Spinal cord (tissue), 9 donors: ENCODE measurements at regions not wholly inside any gene's neighbourhood (a gene's known extent, or its start where the extent isn't known, plus 50 kb on each side); places are given as distances from the start of the nearest gene placed in this dataset.

Source experiments
- DNase-seq, 6 donors: peaks; one replicate each; pipeline versions ENCODE4 v3.0.0 to v3.0.0-alpha.2; 2013 to 2015; ENCODE audit warnings: low spot score in 6 of 6, low read depth in 4 of 6
- H3K27ac ChIP-seq: one replicate; pipeline ENCODE4 v1.5.1; 2013; ENCODE audit warnings: low read depth, low read length, control low read depth
- H3K27me3 ChIP-seq: one replicate; pipeline ENCODE4 v1.6.1; 2013; ENCODE audit warnings: low read length; ENCODE audit not compliant: control insufficient read depth, insufficient read depth
- H3K36me3 ChIP-seq: one replicate; pipeline ENCODE4 v1.6.1; 2013; ENCODE audit warnings: low read length; ENCODE audit not compliant: control insufficient read depth, insufficient read depth
- H3K4me1 ChIP-seq: one replicate; pipeline ENCODE4 v1.6.1; 2013; ENCODE audit warnings: low read length; ENCODE audit not compliant: control insufficient read depth, insufficient read depth
- H3K4me3 ChIP-seq: one replicate; pipeline ENCODE4 v1.5.1; 2013; ENCODE audit warnings: low read depth, low read length, control low read depth
- H3K9me3 ChIP-seq: one replicate; pipeline ENCODE4 v1.6.1; 2013; ENCODE audit warnings: low read length; ENCODE audit not compliant: control insufficient read depth, insufficient read depth
- WGBS: methylation state at CpG from one replicate; pipeline ENCODE4 v1.1.5; 2013; ENCODE audit warnings: missing lambda C conversion rate; ENCODE audit not compliant: insufficient coverage; 5-methylcytosine and 5-hydroxymethylcytosine counted together
- donor health status: healthy.

DNA sequence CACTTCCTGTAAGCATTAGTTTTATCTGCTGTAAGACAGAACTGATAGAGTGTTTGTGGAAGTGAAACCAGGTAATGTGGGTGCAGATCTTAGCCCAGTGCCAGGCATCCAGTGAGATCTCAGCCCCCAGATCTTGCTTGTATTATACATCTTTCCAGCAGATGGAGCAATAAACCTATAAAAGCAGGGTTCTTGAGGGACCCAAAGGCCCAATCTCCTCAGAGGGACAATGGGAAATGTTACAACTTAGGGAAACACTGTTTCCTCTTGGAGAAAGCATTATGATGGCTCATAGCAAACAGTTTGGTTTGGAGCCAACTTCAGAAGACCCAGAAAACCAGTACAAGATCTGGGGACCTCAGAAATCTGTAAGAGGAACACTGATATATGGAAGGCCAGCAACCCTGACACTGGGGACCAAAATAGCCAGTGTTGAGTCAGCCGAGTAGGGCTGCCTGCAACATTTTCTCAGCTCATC is 206.3 kb downstream of the SLC7A11 start:
- DNase-seq = peak in 4 of 6 donors; percentile 15 to 70 (median 44)
- WGBS = no CpG with 5 or more reads among the region's 1 CpG
- Histone ChIP-seq H3K27ac (no peak overlapping the region), H3K4me1 (no peaks in the 10 kb centered on the region), H3K9me3 (no peaks in the 10 kb centered on the region), H3K27me3 (no peaks in the 10 kb centered on the region), H3K4me3 (no peak overlapping the region), H3K36me3 (no peaks in the 10 kb centered on the region)

- DNase-seq = no peak
- no peaks in the 10 kb centered on the region for H3K27me3 ChIP-seq
- no peak overlapping the region for H3K27ac ChIP-seq
- H3K4me3 ChIP-seq = no peak overlapping the region
- H3K4me1 ChIP-seq = no peaks in the 10 kb centered on the region
- WGBS = no CpG with 5 or more reads among the region's 2 CpGs
- no peaks in the 10 kb centered on the region for H3K36me3 ChIP-seq
- no peaks in the 10 kb centered on the region for H3K9me3 ChIP-seq
Measured at GRCh38 chr4:138034871-138035270, 207.3 kb downstream of the SLC7A11 start.

GRCh38 chr4:138032222-138032621 is 209.9 kb downstream of the SLC7A11 start:
- Histone ChIP-seq H3K4me3 (no peak overlapping the region), H3K27me3 (no peaks in the 10 kb centered on the region), H3K27ac (no peak overlapping the region), H3K36me3 (no peaks in the 10 kb centered on the region), H3K9me3 (no peaks in the 10 kb centered on the region), H3K4me1 (no peaks in the 10 kb centered on the region)
- no peak for DNase-seq

DNA sequence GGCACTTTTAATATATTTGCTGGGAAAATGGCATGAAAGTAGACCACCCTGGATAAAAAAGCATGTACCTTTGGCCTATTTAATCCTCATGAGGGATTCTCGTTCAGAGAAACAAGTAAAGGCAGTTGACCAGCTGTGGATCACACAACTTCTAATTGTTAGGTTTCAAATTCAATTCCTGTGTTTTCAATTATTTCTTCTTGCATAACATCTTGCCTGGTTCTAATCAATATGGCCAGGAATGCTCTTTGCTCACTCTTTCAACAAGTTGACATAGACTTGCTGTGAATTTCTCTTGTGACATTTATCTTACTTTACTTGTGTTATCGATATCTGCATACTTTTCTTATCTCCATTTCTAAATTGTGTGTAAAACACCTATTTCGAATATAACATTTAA is 211.8 kb downstream of the SLC7A11 start:
- no peak for DNase-seq
- Histone ChIP-seq H3K4me1 (no peaks in the 10 kb centered on the region), H3K27me3 (no peaks in the 10 kb centered on the region), H3K27ac (no peak overlapping the region), H3K9me3 (no peaks in the 10 kb centered on the region), H3K4me3 (no peak overlapping the region), H3K36me3 (no peaks in the 10 kb centered on the region)
- WGBS = 86% methylated on average over 1 of the region's 3 CpGs

GRCh38 chr4:138028923-138029322 is 213.2 kb downstream of the SLC7A11 start:
- 71% methylated on average over 1 of the region's 1 CpG for WGBS
- no peak for DNase-seq
- H3K9me3 ChIP-seq = no peaks in the 10 kb centered on the region
- H3K4me1 ChIP-seq = no peaks in the 10 kb centered on the region
- H3K27me3 ChIP-seq = no peaks in the 10 kb centered on the region
- no peak overlapping the region for H3K4me3 ChIP-seq
- no peak overlapping the region for H3K27ac ChIP-seq
- H3K36me3 ChIP-seq = no peaks in the 10 kb centered on the region

DNA sequence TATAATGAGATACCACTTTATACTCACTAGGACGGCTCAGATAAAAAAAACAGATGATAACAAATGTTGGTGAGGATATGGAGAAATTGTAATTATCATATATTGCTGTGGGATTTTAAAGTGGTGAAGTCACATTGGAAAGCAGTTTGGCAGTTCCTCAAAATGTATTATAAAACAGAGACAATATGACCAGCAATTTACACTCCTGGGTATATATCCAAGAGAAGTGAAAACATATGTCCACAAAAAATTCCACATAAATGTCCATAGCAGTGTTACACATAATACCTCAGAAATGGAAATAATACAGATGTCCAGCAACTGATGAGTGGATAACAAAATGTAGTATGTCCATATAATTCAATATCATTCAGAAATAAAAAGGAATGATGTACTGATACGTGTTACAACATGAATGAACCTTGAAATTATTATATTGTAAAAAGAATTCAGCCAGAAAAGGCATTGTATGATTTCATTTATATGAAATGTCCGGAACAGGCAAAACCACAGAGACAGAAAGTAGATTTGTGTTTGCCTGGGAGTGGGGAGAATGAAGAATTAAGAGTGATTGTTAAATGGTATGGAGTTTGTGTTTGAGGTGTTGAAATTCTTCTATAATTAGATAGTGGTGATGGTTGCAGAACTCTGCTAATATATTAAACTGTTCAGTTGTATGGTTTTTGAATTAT is 220.9 kb downstream of the SLC7A11 start:
- H3K36me3 ChIP-seq = no peaks in the 10 kb centered on the region
- no peak overlapping the region for H3K4me3 ChIP-seq
- WGBS = no CpG with 5 or more reads among the region's 3 CpGs
- H3K27me3 ChIP-seq = no peaks in the 10 kb centered on the region
- no peak overlapping the region for H3K27ac ChIP-seq
- peak in 2 of 6 donors; percentile 39 to 44 for DNase-seq
- H3K4me1 ChIP-seq = no peaks in the 10 kb centered on the region
- peaks cover 2% of the 10 kb centered on the region for H3K9me3 ChIP-seq

DNA sequence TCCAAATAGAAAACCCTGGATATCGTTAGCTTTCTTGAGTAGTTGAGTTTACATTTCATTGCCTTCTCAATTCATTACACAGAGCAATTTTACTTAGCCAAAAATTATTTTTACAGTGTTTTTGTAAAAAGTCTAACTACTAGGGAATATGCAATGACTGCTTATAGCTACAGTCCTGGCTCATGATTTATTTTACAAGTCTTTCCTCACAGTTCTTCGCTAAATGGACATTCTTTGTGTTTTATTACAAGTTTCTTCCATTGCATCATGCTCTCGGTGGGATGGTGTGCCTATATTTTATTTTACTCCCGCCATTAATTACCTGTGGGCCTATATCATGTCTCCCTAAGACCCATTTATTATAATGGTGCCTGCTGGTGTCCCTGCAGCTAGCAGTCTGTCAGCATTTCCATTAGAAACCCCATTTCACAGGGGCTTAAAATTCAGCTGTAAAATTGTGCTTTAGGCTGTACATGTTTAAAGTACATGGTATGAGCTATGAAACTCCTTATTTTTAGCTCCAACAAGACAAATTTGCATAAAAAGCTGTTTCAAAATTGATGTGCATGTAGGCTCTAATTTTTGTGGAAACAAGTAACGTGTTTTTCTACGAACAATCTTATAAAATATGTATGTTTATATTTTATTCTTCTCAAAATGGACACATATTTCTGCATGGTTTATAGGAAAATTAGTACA is 227.4 kb downstream of the SLC7A11 start:
- Histone ChIP-seq H3K36me3 (no peaks in the 10 kb centered on the region), H3K27ac (no peak overlapping the region)
- DNase-seq = peak in 2 of 6 donors; percentile 41 to 51

GRCh38 chr4:138013625-138014024 is 228.5 kb downstream of the SLC7A11 start:
- no peak for DNase-seq
- no CpG with 5 or more reads among the region's 3 CpGs for WGBS
- Histone ChIP-seq H3K27me3 (no peaks in the 10 kb centered on the region), H3K4me1 (no peaks in the 10 kb centered on the region), H3K4me3 (no peak overlapping the region), H3K9me3 (no peaks in the 10 kb centered on the region), H3K27ac (no peak overlapping the region), H3K36me3 (no peaks in the 10 kb centered on the region)

More for the DNA sequence above, 227.4 kb downstream of the SLC7A11 start:
- H3K4me1 ChIP-seq = no peaks in the 10 kb centered on the region
- no peaks in the 10 kb centered on the region for H3K27me3 ChIP-seq
- no peak overlapping the region for H3K4me3 ChIP-seq
- H3K9me3 ChIP-seq = peaks cover 2% of the 10 kb centered on the region
- WGBS = 43% methylated on average over 2 of the region's 6 CpGs

GRCh38 chr4:138010639-138011038 is 231.5 kb downstream of the SLC7A11 start:
- Histone ChIP-seq H3K9me3 (no peaks in the 10 kb centered on the region), H3K27ac (no peak overlapping the region), H3K4me3 (no peak overlapping the region), H3K36me3 (no peaks in the 10 kb centered on the region), H3K4me1 (no peaks in the 10 kb centered on the region), H3K27me3 (no peaks in the 10 kb centered on the region)
- DNase-seq = no peak

DNA sequence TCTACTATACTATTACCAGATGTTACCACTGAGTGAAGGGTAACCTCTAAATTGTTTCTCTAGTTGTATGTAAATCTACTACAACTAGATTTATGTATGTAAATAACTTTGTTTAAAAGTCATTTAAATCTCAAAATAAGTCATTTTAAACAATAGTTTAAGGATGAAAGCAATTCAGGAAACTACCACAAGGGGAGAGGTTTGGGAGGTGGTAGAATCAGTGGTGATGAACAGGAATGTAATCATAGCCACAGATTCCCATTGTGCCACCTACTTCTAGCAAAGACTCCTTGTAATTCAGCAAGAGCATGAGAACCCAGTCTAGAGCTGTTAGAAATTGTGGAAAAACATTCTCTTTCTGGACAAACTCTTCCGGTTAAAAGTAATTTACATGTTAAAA is 234.6 kb downstream of the SLC7A11 start:
- Histone ChIP-seq H3K27ac (no peak overlapping the region), H3K9me3 (no peaks in the 10 kb centered on the region)

More for the DNA sequence above, 234.6 kb downstream of the SLC7A11 start:
- WGBS = no CpG with 5 or more reads among the region's 1 CpG
- Histone ChIP-seq H3K36me3 (no peaks in the 10 kb centered on the region), H3K27me3 (no peaks in the 10 kb centered on the region), H3K4me1 (no peaks in the 10 kb centered on the region), H3K4me3 (no peak overlapping the region)
- no peak for DNase-seq
